Right forelimb (tissue), 1 donor: ENCODE measurements at regions not wholly inside any gene's neighbourhood (a gene's known extent, or its start where the extent isn't known, plus 50 kb on each side); places are given as distances from the start of the nearest gene placed in this dataset.

Experiments
- DNase-seq: peaks from one replicate; pipeline ENCODE4 v3.0.0-alpha.2; 2018

GRCh38 chr2:21650569-21650968 is 526.8 kb downstream of the TDRD15 start:
- no peak for DNase-seq

GRCh38 chr2:21655136-21655535 is 531.4 kb downstream of the TDRD15 start:
- DNase-seq = no peak

- no peak for DNase-seq
Measured at GRCh38 chr2:21656330-21657075, 532.7 kb downstream of the TDRD15 start.

GRCh38 chr2:21657445-21657844 is 533.7 kb downstream of the TDRD15 start:
- no peak for DNase-seq

- DNase-seq = no peak
Measured at GRCh38 chr2:21658269-21658668, 534.5 kb downstream of the TDRD15 start.

GRCh38 chr2:21658907-21659477 is 535.2 kb downstream of the TDRD15 start:
- no peak for DNase-seq

- DNase-seq = no peak
Measured at GRCh38 chr2:21664083-21664482, 540.3 kb downstream of the TDRD15 start.

- DNase-seq = no peak
Measured at GRCh38 chr2:21667638-21668037, 543.9 kb downstream of the TDRD15 start.

GRCh38 chr2:21668078-21668710 is 544.4 kb downstream of the TDRD15 start:
- no peak for DNase-seq

- no peak for DNase-seq
Measured at GRCh38 chr2:21676041-21676440, 552.3 kb downstream of the TDRD15 start.

- DNase-seq = no peak
Measured at GRCh38 chr2:21676676-21677075, 552.9 kb downstream of the TDRD15 start.

GRCh38 chr2:21683838-21684237 is 560.1 kb downstream of the TDRD15 start:
- no peak for DNase-seq

GRCh38 chr2:21687589-21687988 is 563.8 kb downstream of the TDRD15 start:
- no peak for DNase-seq

GRCh38 chr2:21690005-21690404 is 566.2 kb downstream of the TDRD15 start:
- no peak for DNase-seq

- no peak for DNase-seq
Measured at GRCh38 chr2:21693081-21693480, 569.3 kb downstream of the TDRD15 start.

GRCh38 chr2:21694079-21694878 is 570.5 kb downstream of the TDRD15 start:
- no peak for DNase-seq

- no peak for DNase-seq
Measured at GRCh38 chr2:21696900-21697299, 573.1 kb downstream of the TDRD15 start.

- no peak for DNase-seq
Measured at GRCh38 chr2:21700644-21701043, 576.9 kb downstream of the TDRD15 start.

- DNase-seq = no peak
Measured at GRCh38 chr2:21710031-21710430, 586.3 kb downstream of the TDRD15 start.

GRCh38 chr2:21710496-21710895 is 586.7 kb downstream of the TDRD15 start:
- no peak for DNase-seq

GRCh38 chr2:21715887-21716286 is 592.1 kb downstream of the TDRD15 start:
- no peak for DNase-seq

- no peak for DNase-seq
Measured at GRCh38 chr2:21727101-21727500, 603.3 kb downstream of the TDRD15 start.

GRCh38 chr2:21728133-21728532 is 604.4 kb downstream of the TDRD15 start:
- no peak for DNase-seq
